ENCODE measurements at regions not wholly inside any gene's neighbourhood (a gene's known extent, or its start where the extent isn't known, plus 50 kb on each side); places are given as distances from the start of the nearest gene placed in this dataset.

GRCh38 chr7:119271147-119271779 is 1001.7 kb upstream of the KCND2 start:
- TF ChIP-seq CTCF (conservative IDR thresholded peaks at IDR 0.05; ENCODE audit: low read depth in 2 of 2) (no peak), POLR2AphosphoS5 (IDR thresholded peaks at IDR 0.05; ENCODE audit: low read depth) (no peak), NANOG (IDR thresholded peaks at IDR 0.05; ENCODE audit: borderline replicate concordance) (no peak), REST (IDR thresholded peaks at IDR 0.05; ENCODE audit: unreplicated experiment) (no peak), ZNF114 (CRISPR knock-in tag; IDR thresholded peaks at IDR 0.05) (no peak), EZH2phosphoT487 (IDR thresholded peaks at IDR 0.05; ENCODE audit: unreplicated experiment) (no peak), EZH2 (IDR thresholded peaks at IDR 0.05; ENCODE audit: low read depth, unreplicated experiment) (no peak), STAT1 (IDR thresholded peaks at IDR 0.05; ENCODE audit: unreplicated experiment) (no peak), JUNB (IDR thresholded peaks at IDR 0.05; ENCODE audit: unreplicated experiment) (no peak), ETS1 (IDR thresholded peaks at IDR 0.05) (no peak), CREB1 (CRISPR knock-in tag; IDR thresholded peaks at IDR 0.05; ENCODE audit: low read depth) (no peak), ZNF331 (CRISPR knock-in tag; IDR thresholded peaks at IDR 0.05; ENCODE audit: low read depth) (no peak), ZNF462 (CRISPR knock-in tag; IDR thresholded peaks at IDR 0.05) (no peak)

Data from GM23338 (cell line).